ENCODE measurements at regions not wholly inside any gene's neighbourhood (a gene's known extent, or its start where the extent isn't known, plus 50 kb on each side); places are given as distances from the start of the nearest gene placed in this dataset.

GRCh38 chr12:127687181-127687580, 579.8 kb upstream of the TMEM132C start:
- no peak for DNase-seq

GRCh38 chr12:127688906-127689428, 578.0 kb upstream of the TMEM132C start:
- DNase-seq = no peak

- no peak for DNase-seq
These were observed 576.8 kb upstream of the TMEM132C start for GRCh38 chr12:127690161-127690560.

- DNase-seq = no peak
These were observed 570.0 kb upstream of the TMEM132C start for GRCh38 chr12:127696963-127697362.

GRCh38 chr12:127703026-127703425, 563.9 kb upstream of the TMEM132C start:
- DNase-seq = no peak

GRCh38 chr12:127711108-127711507, 555.9 kb upstream of the TMEM132C start:
- DNase-seq = no peak

- DNase-seq = no peak
These were observed 554.4 kb upstream of the TMEM132C start for GRCh38 chr12:127712561-127712960.

- no peak for DNase-seq
These were observed 550.8 kb upstream of the TMEM132C start for GRCh38 chr12:127716166-127716565.

- DNase-seq = no peak
These were observed 549.7 kb upstream of the TMEM132C start for GRCh38 chr12:127717278-127717677.

GRCh38 chr12:127720334-127720733, 546.6 kb upstream of the TMEM132C start:
- DNase-seq = no peak

- peak; percentile 23 for DNase-seq
These were observed 544.4 kb upstream of the TMEM132C start for GRCh38 chr12:127722611-127723010.

- peak; percentile 23 for DNase-seq
These were observed 543.7 kb upstream of the TMEM132C start for GRCh38 chr12:127723251-127723650.

- no peak for DNase-seq
These were observed 540.2 kb upstream of the TMEM132C start for GRCh38 chr12:127726671-127727315.

GRCh38 chr12:127728285-127728684, 538.7 kb upstream of the TMEM132C start:
- no peak for DNase-seq

GRCh38 chr12:127728729-127729128, 538.2 kb upstream of the TMEM132C start:
- DNase-seq = no peak

GRCh38 chr12:127729381-127729780, 537.6 kb upstream of the TMEM132C start:
- no peak for DNase-seq

GRCh38 chr12:127731657-127732056, 535.3 kb upstream of the TMEM132C start:
- DNase-seq = no peak

GRCh38 chr12:127742231-127742630, 524.7 kb upstream of the TMEM132C start:
- no peak for DNase-seq

GRCh38 chr12:127745469-127746212, 521.3 kb upstream of the TMEM132C start:
- no peak for DNase-seq

- no peak for DNase-seq
These were observed 517.6 kb upstream of the TMEM132C start for GRCh38 chr12:127749416-127749815.

- no peak for DNase-seq
These were observed 516.7 kb upstream of the TMEM132C start for GRCh38 chr12:127750076-127750840.

GRCh38 chr12:127752802-127753201, 514.2 kb upstream of the TMEM132C start:
- DNase-seq = no peak

GRCh38 chr12:127760357-127760756, 506.6 kb upstream of the TMEM132C start:
- no peak for DNase-seq

- no peak for DNase-seq
These were observed 506.0 kb upstream of the TMEM132C start for GRCh38 chr12:127760996-127761395.
